HG03025 (cell line): ENCODE measurements at regions not wholly inside any gene's neighbourhood (a gene's known extent, or its start where the extent isn't known, plus 50 kb on each side); places are given as distances from the start of the nearest gene placed in this dataset.
"Not testable (repeated sequence)": the region's sequence is repeated elsewhere in the genome, so short reads cannot be mapped to it uniquely, and the experiment has no call there.

Source experiments
- ATAC-seq: cut with Tn5 transposase; IDR thresholded peaks from one replicate; pipeline ENCODE4 v1.9.1; 2021; ENCODE audit warnings: mild to moderate bottlenecking, moderate library complexity; ENCODE audit not compliant: unreplicated experiment, low FRiP score

- ATAC-seq, result no peak
Measured at GRCh38 chr17:77555741-77556291, 402.7 kb upstream of the TNRC6C start.

- ATAC-seq, result no peak
Measured at GRCh38 chr17:77556383-77557061, 402.0 kb upstream of the TNRC6C start.

- ATAC-seq, result no peak
Measured at GRCh38 chr17:77558846-77559626, 399.5 kb upstream of the TNRC6C start.

GRCh38 chr17:77560381-77560780 is 398.1 kb upstream of the TNRC6C start:
- no peak for ATAC-seq

- no peak for ATAC-seq
Measured at GRCh38 chr17:77560841-77561240, 397.7 kb upstream of the TNRC6C start.

GRCh38 chr17:77562361-77562760 is 396.1 kb upstream of the TNRC6C start:
- not testable (repeated sequence) for ATAC-seq

- ATAC-seq, result no peak
Measured at GRCh38 chr17:77563439-77564102, 394.9 kb upstream of the TNRC6C start.

- ATAC-seq, result no peak
Measured at GRCh38 chr17:77564278-77564920, 394.1 kb upstream of the TNRC6C start.

GRCh38 chr17:77565166-77565565 is 393.3 kb upstream of the TNRC6C start:
- no peak for ATAC-seq

- ATAC-seq, result no peak
Measured at GRCh38 chr17:77566151-77566550, 392.4 kb upstream of the TNRC6C start.

- no peak for ATAC-seq
Measured at GRCh38 chr17:77566566-77567138, 391.9 kb upstream of the TNRC6C start.

GRCh38 chr17:77568540-77568939 is 390.0 kb upstream of the TNRC6C start:
- no peak for ATAC-seq

- no peak for ATAC-seq
Measured at GRCh38 chr17:77569846-77570564, 388.5 kb upstream of the TNRC6C start.

- ATAC-seq, result no peak
Measured at GRCh38 chr17:77570565-77570898, 388.0 kb upstream of the TNRC6C start.

GRCh38 chr17:77571155-77571981 is 387.1 kb upstream of the TNRC6C start:
- no peak for ATAC-seq

- no peak for ATAC-seq
Measured at GRCh38 chr17:77572065-77572601, 386.4 kb upstream of the TNRC6C start.

- no peak for ATAC-seq
Measured at GRCh38 chr17:77572851-77573250, 385.7 kb upstream of the TNRC6C start.

- ATAC-seq, result no peak
Measured at GRCh38 chr17:77577491-77577890, 381.0 kb upstream of the TNRC6C start.

GRCh38 chr17:77579131-77579530 is 379.4 kb upstream of the TNRC6C start:
- ATAC-seq, result no peak
